IMR-90 (cell line): ENCODE measurements at regions not wholly inside any gene's neighbourhood (a gene's known extent, or its start where the extent isn't known, plus 50 kb on each side); places are given as distances from the start of the nearest gene placed in this dataset.

ENCODE experiments used
- ATAC-seq: fragments of 200-7000 bp; cut with Tn5 transposase; 2 replicates; pipeline ENCODE4 v1.9.1; 2020; ENCODE audit warnings: low read depth, mild to moderate bottlenecking, moderate library complexity
- BruUV-seq: library from RNA; stranded (reverse); fragments of 400-500 nt; replicated peaks from 2 replicates; lab custom pipeline; 2021; lab: Mats Ljungman, UMichigan
- CTCF ChIA-PET: fragments of 300-600 bp; formaldehyde crosslinking; extraction: SDS; loops from one replicate; lab custom pipeline; 2021; ENCODE audit warnings: antibody characterized with exemption; lab: Yijun Ruan, JAX
- POLR2A ChIA-PET: fragments of 300-600 bp; sonication (Branson Sonifier 250); formaldehyde crosslinking; loops from one replicate; lab custom pipeline; 2022; ENCODE audit warnings: antibody characterized with exemption; ENCODE audit not compliant: unreplicated experiment; lab: Charles Lee
- DNase-seq: peaks from one replicate; pipeline ENCODE4 v3.0.0; 2013
- H2AFZ ChIP-seq: replicated peaks from 2 replicates; pipeline ENCODE3; 2013; ENCODE audit warnings: low read length, mild to moderate bottlenecking; ENCODE audit not compliant: poor library complexity
- H2AK5ac ChIP-seq: 2 replicates; pipeline ENCODE4 v1.6.1; 2013; ENCODE audit warnings: low read depth, low read length, inconsistent platforms
- H2AK9ac ChIP-seq: replicated peaks from 2 replicates; pipeline ENCODE3; 2013; ENCODE audit warnings: mild to moderate bottlenecking, low read depth, low read length, moderate library complexity; ENCODE audit not compliant: poor library complexity
- H2BK120ac ChIP-seq: 2 replicates; pipeline ENCODE4 v1.6.1; 2013; ENCODE audit warnings: low read depth, low read length, inconsistent platforms
- H2BK15ac ChIP-seq: 3 replicates; pipeline ENCODE4 v1.6.1; 2013; ENCODE audit warnings: low read depth, low read length, inconsistent platforms
- H2BK20ac ChIP-seq: 2 replicates; pipeline ENCODE4 v1.6.1; 2013; ENCODE audit warnings: low read depth, mild to moderate bottlenecking, inconsistent platforms, low read length, moderate library complexity
- H2BK5ac ChIP-seq: 2 replicates; pipeline ENCODE4 v1.6.1; 2013; ENCODE audit warnings: mild to moderate bottlenecking, low read depth, low read length, inconsistent platforms; ENCODE audit not compliant: poor library complexity, severe bottlenecking
- H3K14ac ChIP-seq: replicated peaks from 2 replicates; pipeline ENCODE4 v1.6.1; 2013; ENCODE audit warnings: low read depth, low read length, inconsistent platforms
- H3K18ac ChIP-seq: 2 replicates; pipeline ENCODE4 v1.6.1; 2013; ENCODE audit warnings: low read depth, low read length, control low read depth
- H3K23ac ChIP-seq: 2 replicates; pipeline ENCODE4 v1.6.1; 2013; ENCODE audit warnings: low read depth, low read length, inconsistent platforms
- H3K27ac ChIP-seq: 2 replicates; pipeline ENCODE4 v1.5.1; 2013; ENCODE audit warnings: mild to moderate bottlenecking, control low read depth, low read length; ENCODE audit not compliant: insufficient read depth
- H3K27me3 ChIP-seq: 2 replicates; pipeline ENCODE4 v1.6.1; 2013; ENCODE audit warnings: low read length; ENCODE audit not compliant: control insufficient read depth, insufficient read depth
- H3K36me3 ChIP-seq: 2 replicates; pipeline ENCODE4 v1.6.1; 2013; ENCODE audit warnings: low read length, mixed read lengths; ENCODE audit not compliant: control insufficient read depth, insufficient read depth
- H3K4ac ChIP-seq: 2 replicates; pipeline ENCODE4 v1.6.1; 2013; ENCODE audit warnings: low read depth, low read length, inconsistent platforms
- H3K4me1 ChIP-seq: 2 replicates; pipeline ENCODE4 v1.6.1; 2013; ENCODE audit warnings: low read length, mixed read lengths; ENCODE audit not compliant: control insufficient read depth, insufficient read depth
- H3K4me2 ChIP-seq: 2 replicates; pipeline ENCODE4 v1.6.1; 2013; ENCODE audit warnings: low read depth, mild to moderate bottlenecking, control low read depth, low read length, moderate library complexity
- H3K4me3 ChIP-seq: 2 replicates; pipeline ENCODE4 v1.5.1; 2013; ENCODE audit warnings: low read depth, mild to moderate bottlenecking, control low read depth, low read length, moderate library complexity; ENCODE audit not compliant: insufficient read depth
- H3K56ac ChIP-seq: 2 replicates; pipeline ENCODE4 v1.6.1; 2013; ENCODE audit warnings: low read length, inconsistent platforms; ENCODE audit not compliant: insufficient read depth; ENCODE audit errors: extremely low read depth
- H3K79me1 ChIP-seq, 2 experiments: 2 replicates each; pipeline ENCODE4 v1.6.1; 2013; ENCODE audit warnings: low read length in 2 of 2, inconsistent platforms in 1 of 2, low read depth in 1 of 2
- H3K9ac ChIP-seq: 2 replicates; pipeline ENCODE4 v1.6.1; 2013; ENCODE audit warnings: low read depth, low read length, control low read depth
- H3K9me1 ChIP-seq: 2 replicates; pipeline ENCODE4 v1.6.1; 2013; ENCODE audit warnings: low read length, inconsistent platforms; ENCODE audit not compliant: insufficient read depth
- H3K9me3 ChIP-seq: 2 replicates; pipeline ENCODE4 v1.6.1; 2013; ENCODE audit warnings: low read length; ENCODE audit not compliant: control insufficient read depth, insufficient read depth
- H4K20me1 ChIP-seq: 2 replicates; pipeline ENCODE4 v1.6.1; 2013; ENCODE audit warnings: low read length, inconsistent platforms; ENCODE audit not compliant: insufficient read depth
- H4K5ac ChIP-seq: 2 replicates; pipeline ENCODE4 v1.6.1; 2013; ENCODE audit warnings: mild to moderate bottlenecking, low read depth, low read length, control low read depth
- H4K8ac ChIP-seq, 2 experiments: 2 replicates each; pipeline ENCODE4 v1.6.1; 2013; ENCODE audit warnings: low read depth in 2 of 2, low read length in 2 of 2, control low read depth in 1 of 2, inconsistent platforms in 1 of 2
- H4K91ac ChIP-seq: 2 replicates; pipeline ENCODE4 v1.6.1; 2013; ENCODE audit warnings: low read depth, low read length, inconsistent platforms; ENCODE audit not compliant: insufficient read depth
- CEBPB ChIP-seq: IDR thresholded peaks from 2 replicates; pipeline ENCODE4 v1.6.1; 2012; ENCODE audit warnings: low read depth, low read length, improper control_type of control experiment
- ELK1 ChIP-seq: fragments of 150-350 bp; IDR thresholded peaks from 2 replicates; pipeline ENCODE4 v1.6.1; 2016; ENCODE audit warnings: low read depth, mild to moderate bottlenecking, low read length, moderate library complexity, borderline replicate concordance
- MAFK ChIP-seq: IDR thresholded peaks from 2 replicates; pipeline ENCODE4 v1.6.1; 2012; ENCODE audit warnings: low read depth, low read length, improper control_type of control experiment
- MAZ ChIP-seq: IDR thresholded peaks from 2 replicates; pipeline ENCODE4 v1.6.1; 2012; ENCODE audit warnings: low read depth, mild to moderate bottlenecking, low read length, improper control_type of control experiment, moderate library complexity, borderline replicate concordance
- MXI1 ChIP-seq: IDR thresholded peaks from 2 replicates; pipeline ENCODE4 v1.6.1; 2012; ENCODE audit warnings: low read depth, mild to moderate bottlenecking, low read length, moderate library complexity, borderline replicate concordance
- POLR2A ChIP-seq: IDR thresholded peaks from 2 replicates; pipeline ENCODE4 v1.6.1; 2012; ENCODE audit warnings: mild to moderate bottlenecking, low read depth, low read length
- RAD21 ChIP-seq: IDR thresholded peaks from 2 replicates; pipeline ENCODE4 v1.6.1; 2012; ENCODE audit warnings: low read length, improper control_type of control experiment
- RCOR1 ChIP-seq: IDR thresholded peaks from 2 replicates; pipeline ENCODE4 v1.6.1; 2012; ENCODE audit warnings: mild to moderate bottlenecking, low read length, improper control_type of control experiment; ENCODE audit not compliant: insufficient replicate concordance
- RFX5 ChIP-seq: IDR thresholded peaks from 2 replicates; pipeline ENCODE4 v1.8.0; 2012; ENCODE audit warnings: low read depth, mild to moderate bottlenecking, low read length, moderate library complexity
- SMC3 ChIP-seq: fragments of 150-350 bp; IDR thresholded peaks from 2 replicates; pipeline ENCODE4 v1.6.1; 2016; ENCODE audit warnings: low read depth, mild to moderate bottlenecking, antibody characterized with exemption, low read length, moderate library complexity
- USF2 ChIP-seq: fragments of 150-350 bp; IDR thresholded peaks from 2 replicates; pipeline ENCODE4 v1.6.1; 2017; ENCODE audit warnings: mild to moderate bottlenecking, antibody characterized with exemption, low read length, low read depth
- WGBS, 2 experiments: methylation state at CpG; one replicate each; pipeline versions ENCODE4 v1.1.5 to v1.1.7; 2013; ENCODE audit warnings: missing lambda C conversion rate in 2 of 2; ENCODE audit not compliant: insufficient read length in 1 of 2; ENCODE audit errors: extremely low coverage in 2 of 2; 5-methylcytosine and 5-hydroxymethylcytosine counted together
- dilution Hi-C: fragments of 300-500 bp; cut with HindIII; formaldehyde crosslinking; loops from one replicate; pipeline ENCODE4 v1.14.3; 2018; ENCODE audit warnings: low sequenced_read_pairs; ENCODE audit not compliant: unreplicated experiment
- in situ Hi-C: fragments of 300-500 bp; cut with MboI; formaldehyde crosslinking; loops from 3 replicates; pipeline ENCODE4 v1.14.3; 2019; ENCODE audit warnings: low sequenced_read_pairs, inconsistent platforms, mixed read lengths
- intact Hi-C: fragments of 100-400 bp; cut with micrococcal nuclease; formaldehyde crosslinking; loops from 2 replicates; pipeline ENCODE4 v1.10.0; 2022

- Histone ChIP-seq H3K4ac (no peak overlapping the region), H4K91ac (no peak overlapping the region; the same call in 1 of the 2 replicates), H2AK9ac (no peak overlapping the region), H3K4me3 (no peak overlapping the region), H3K23ac (no peak overlapping the region), H2AFZ (no peak overlapping the region), H3K36me3 (no peaks in the 10 kb centered on the region), H3K27ac (no peak overlapping the region), H3K9ac (no peak overlapping the region), H3K9me1 (peaks cover 14% of the 10 kb centered on the region), H3K56ac (no peak overlapping the region), H2BK5ac (no peak overlapping the region), H3K79me1 (peaks cover 0 to 11% of the 10 kb centered on the region in 2 experiments; a peak in 1 of 4 replicates), H3K4me1 (peaks cover 19% of the 10 kb centered on the region), H2AK5ac (peak overlapping the region; percentile 61; the same call in 1 of the 2 replicates), H3K14ac (no peak overlapping the region), H3K27me3 (no peaks in the 10 kb centered on the region), H4K8ac (no peak overlapping the region), H3K18ac (no peak overlapping the region), H2BK20ac (0 out of 2 replicates have a peak overlapping the region, but pooled peaks have one; percentile 51), H3K9me3 (no peaks in the 10 kb centered on the region), H4K5ac (no peak overlapping the region), H2BK120ac (peak overlapping the region; percentile 8; the same call in 1 of the 2 replicates), H4K20me1 (no peaks in the 10 kb centered on the region), H2BK15ac (peak overlapping the region; percentile 32; the same call in 1 of the 3 replicates), H3K4me2 (no peak overlapping the region)
- CTCF ChIA-PET, result no interaction called here
- in situ Hi-C loops, result no loop called here
- WGBS, 2 experiments, result 100% methylated on average over 2 of the region's 8 CpGs; no CpG with 5 or more reads in 1 of the 2 experiments
- intact Hi-C loops, result no loop called here
- ATAC-seq, result no peak
- POLR2A ChIA-PET, result no interaction called here
- no TSS peak for BruUV-seq
- TF ChIP-seq MAFK (no peak), ELK1 (no peak), USF2 (no peak), RAD21 (no peak), SMC3 (no peak), RFX5 (no peak), RCOR1 (no peak), MAZ (no peak), POLR2A (no peak), MXI1 (no peak), CEBPB (no peak)
- DNase-seq, result no peak
- dilution Hi-C loops, result no loop called here
These were observed 72.3 kb upstream of the KLF6 start for GRCh38 chr10:3857318-3857717.
